CD4-positive, alpha-beta T cell treated with Interferon gamma for 1 hour (primary cell): ENCODE measurements at regions not wholly inside any gene's neighbourhood (a gene's known extent, or its start where the extent isn't known, plus 50 kb on each side); places are given as distances from the start of the nearest gene placed in this dataset.

Experiments
- DNase-seq: peaks from one replicate; pipeline ENCODE4 v3.0.0-alpha.2; 2020

DNA sequence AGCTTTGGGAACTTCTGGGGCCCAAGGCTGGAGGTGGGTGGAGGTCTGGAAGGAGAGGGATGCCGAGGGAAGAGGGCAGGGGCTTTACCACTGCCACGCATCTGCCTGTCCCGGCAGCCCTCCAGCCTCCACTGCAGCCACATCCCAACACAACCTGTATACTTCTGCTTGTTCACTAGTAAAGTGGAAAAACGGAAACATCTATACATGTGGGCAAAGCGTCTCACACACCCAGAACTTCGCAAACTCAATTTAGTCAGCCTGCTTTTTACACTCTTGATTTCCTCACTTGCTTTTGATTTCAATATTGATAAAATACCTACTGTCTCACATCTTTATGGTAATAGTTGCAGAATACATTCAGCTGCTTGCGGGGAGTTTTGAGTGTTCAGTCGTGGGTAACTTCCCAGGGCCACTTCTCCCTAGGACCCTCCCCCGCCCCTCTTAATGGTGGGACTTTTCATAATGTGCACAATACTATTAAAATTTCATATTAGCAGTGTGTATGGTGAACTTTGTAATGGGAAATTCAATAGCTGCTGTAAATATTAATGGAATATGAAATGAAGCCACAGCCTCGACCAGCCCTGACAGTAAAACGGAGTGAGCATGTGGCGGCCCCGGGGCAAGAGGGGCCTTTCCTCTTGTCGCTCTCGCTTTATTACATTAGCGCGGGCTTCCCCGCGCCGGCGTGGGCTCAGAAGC, 85.2 kb downstream of the NR2F2 start:
- DNase-seq: no peak

DNA sequence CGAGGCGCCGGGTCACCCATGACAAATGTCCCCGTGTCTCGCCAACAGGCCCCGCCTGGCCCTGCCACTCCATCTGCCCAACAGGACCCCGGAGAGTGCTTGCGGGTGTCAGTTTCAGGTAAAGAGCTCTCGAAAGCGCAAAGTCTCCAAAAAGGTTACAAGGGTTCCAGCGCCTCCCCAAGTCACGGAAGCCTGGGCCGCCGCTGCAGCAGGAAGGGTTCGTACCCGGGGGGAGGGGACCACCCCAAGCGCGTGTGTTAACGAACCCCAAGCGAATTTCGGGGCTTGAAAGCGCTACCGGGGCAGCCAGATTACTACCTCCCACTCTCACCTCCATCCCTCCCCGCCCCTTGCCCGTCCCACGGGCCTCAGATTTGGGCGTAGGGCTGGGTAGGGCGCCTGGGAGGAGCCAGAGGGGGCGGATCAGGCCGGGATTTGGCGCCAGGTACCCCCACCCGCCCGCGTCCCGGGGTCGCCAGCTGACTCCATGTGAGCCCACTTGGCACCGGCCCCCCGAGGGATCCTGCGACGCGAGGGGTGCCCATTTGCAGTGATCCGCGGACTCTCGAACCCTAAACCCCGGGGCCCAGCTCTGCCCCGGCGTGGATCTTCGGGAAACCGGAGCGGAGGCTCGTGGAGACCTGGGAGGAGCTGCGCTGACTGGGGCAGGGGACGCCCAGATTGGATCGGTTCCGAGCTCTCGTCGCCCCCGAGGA, 85.9 kb downstream of the NR2F2 start:
- no peak for DNase-seq

DNA sequence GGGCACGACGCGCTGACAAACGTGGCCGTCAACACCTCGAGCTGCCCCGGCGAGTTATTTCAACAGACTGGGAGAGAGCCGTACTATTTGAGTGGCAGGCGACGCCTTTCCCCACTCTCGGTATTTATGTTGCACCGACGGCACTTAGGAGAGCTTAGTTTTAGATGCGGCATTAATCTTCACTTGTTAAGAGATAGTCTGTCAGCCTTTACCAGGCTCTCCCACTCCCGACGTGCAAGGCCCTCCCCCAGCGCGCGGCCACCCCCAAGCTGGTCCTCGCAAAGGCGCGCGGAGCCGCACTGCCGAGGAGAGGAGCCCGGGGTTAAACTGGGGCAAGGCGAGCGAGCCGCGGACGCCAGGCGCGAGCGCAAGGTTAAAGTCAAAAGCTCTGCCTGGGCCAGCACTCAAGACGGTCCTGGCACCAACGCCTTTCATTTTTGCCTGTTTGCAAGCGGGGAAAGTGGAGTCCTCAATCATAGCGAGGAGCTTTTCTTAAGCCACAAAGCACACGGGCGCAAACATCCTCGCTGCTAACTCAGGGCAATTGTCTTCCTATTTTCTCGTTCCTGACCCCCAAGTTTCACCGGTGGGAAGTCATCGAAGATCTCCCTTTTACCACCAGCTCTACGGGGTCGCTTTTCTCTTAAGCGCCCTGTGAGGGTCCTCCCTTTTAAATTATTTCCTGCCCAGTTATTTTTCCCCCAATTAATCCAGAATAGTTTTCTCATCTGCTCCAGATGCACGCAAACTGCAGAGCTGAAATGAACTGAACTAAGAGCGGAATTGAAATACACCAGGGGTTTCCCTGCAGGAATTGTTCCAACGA, 86.6 kb downstream of the NR2F2 start:
- no peak for DNase-seq

DNA sequence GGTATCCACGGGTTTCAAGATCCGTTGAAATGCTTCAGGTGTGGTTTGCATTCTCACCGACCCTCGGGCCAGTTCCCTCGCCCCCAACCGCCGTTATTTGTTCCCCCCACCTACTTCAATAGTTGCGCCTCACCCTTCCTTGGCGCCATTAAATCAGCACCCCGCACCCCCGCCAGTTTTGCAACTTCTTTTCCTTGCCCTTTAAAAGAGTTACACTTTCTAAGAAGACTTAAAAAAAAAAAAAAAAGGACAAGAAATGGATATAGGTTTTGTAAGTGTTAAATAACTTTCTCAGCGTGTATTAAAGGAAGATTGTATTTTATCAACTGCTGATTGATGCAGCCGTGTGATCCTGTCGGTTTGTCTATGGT, 87.2 kb downstream of the NR2F2 start:
- DNase-seq: no peak

DNA sequence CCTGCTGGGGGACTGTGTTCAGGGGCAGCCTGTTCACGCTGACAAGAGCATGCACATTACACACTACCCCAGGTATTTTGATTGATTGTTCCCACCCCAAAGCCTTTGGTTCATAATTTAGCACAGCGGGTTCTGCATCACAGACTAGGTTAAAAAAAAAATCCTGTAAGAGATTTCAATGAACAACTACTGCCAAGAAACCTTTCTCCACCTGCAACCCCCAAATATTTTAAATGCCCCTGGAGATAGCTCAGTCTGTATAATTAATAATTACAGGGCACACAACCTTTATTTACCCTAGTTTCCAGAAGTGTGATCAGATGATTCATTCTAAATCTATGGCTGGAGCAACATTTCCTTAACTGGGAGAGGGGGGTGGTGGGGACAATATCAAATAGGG, 87.6 kb downstream of the NR2F2 start:
- DNase-seq: no peak

DNA sequence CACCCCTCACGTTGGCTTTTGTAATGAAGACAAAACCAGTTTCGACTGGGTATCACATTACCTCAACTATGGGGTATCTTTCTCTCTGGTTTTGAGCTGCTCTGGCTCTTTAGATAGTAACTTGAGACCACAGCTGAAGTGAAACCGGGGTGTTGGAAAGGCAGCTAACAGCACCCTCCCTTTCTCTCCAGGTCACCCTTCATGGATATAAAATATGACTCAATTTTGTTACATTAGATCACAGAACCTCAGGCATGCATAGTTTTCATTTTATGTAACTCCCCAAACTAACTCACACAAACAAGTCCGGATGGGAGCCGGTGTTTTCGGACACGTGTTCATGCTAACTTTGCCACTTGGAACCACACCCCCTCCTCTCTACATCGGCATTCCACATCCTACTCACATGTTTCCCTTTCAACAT, 90.7 kb downstream of the NR2F2 start:
- DNase-seq: no peak

DNA sequence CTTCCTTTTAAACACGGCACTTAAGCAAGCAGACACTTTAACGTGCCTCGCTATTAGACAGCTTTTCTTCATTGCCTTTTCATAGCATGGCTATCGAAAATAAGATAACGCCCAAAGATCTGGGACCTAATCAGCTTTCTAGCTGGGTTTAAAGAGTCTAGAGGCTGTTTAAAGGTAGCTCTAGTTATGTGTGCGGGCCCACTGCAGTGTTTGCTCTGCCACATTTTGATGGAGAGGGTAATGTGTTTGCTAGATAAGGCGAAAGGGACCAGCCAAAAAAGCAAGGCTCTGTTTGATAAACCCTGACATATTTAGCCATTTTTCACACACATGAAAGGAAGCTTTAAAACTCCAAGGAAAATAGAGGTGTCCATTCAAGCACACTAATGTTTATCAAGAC, 91.6 kb downstream of the NR2F2 start:
- DNase-seq: no peak

DNA sequence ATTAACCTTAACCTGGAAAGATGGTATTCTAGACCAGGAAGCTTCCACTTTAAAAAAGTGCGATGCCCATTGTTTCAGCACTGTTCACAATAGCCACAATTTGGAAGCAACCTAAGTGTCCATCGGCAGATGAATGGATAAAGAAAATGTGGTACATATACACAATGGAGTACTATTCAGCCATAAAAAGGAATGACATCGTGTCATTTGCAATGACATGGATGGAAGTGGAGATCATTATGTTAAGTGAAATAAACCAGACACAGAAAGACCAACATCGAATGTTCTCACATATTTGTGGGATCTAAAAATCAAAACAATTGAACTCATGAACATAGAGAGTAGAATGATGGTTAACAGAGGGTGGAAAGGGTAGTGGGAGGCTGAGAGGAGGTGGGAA, 94.2 kb downstream of the NR2F2 start:
- no peak for DNase-seq

DNA sequence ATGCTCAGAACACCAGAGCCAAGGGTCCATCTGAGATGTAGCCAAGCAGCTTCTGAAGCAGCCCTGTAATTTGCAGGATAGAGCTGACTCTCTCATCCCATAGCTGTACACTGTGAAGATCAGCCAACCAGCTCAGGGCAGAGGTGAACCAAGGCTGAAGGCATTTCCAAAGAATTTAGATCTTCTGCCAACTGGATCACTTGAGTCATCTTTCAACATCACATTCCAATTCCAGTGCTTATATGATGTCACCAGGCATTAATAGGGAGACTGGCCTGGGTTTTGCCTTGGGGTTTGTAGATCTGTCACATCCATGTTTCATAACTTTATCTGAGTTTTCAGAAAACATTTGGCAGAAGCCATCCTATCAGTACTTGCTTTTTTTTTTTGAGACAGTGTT, 98.2 kb downstream of the NR2F2 start:
- DNase-seq: no peak

DNA sequence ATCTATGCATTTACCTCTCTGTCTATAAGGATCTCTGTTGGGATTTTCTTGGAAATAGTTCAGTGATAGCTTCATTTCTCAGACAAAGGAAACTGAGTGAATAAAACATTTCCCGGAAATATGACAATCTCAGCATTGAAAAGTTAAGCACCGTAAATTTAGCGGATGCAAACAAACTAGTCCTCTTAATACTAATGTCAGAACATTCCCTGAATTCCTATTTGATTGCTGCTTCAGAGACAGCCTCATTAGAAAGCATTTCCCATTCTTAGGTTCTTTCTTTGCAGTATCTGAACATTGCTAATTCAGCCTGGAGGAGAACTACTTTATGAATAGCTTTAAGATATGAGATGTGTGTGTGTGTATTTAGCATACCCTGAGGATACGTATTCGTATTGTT, 101.3 kb downstream of the NR2F2 start:
- DNase-seq: no peak

DNA sequence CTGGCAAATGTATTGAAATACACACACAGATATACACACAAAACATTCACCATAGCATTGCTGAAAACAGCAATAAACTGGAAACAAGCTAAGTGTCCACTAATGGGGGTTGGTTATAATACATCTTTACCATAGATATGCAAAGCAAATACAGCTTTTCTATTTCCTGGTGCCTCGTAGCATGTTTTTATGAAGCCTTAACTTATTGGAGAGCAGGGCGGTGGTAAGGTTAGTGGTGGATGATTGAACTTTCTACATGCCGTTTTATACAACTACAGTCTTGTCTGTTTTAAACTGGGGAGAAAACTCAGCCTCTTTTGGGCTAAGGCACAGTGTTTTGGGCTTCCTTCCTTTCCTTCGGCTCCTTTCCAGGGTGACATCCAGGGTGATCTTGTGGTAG, 104.5 kb downstream of the NR2F2 start:
- no peak for DNase-seq

DNA sequence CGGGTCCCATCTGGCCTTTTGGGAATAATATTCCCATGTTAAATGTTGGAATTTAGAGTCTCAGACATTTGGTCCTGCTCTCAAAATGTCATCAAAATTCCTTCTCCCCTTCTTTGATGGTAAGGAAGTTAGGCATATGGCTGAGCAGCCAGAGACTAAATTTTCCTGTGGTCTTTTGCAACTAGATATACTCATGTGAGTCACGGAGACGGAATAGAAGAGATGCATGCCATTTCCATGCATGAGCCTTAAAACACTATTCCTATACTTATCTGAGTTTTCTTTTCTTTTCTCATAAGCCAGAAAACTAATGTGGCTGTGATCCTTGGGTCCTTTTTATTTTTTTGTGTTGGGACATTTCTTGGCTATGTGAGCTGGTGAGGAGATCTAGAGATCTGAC, 105.3 kb downstream of the NR2F2 start:
- DNase-seq: no peak

DNA sequence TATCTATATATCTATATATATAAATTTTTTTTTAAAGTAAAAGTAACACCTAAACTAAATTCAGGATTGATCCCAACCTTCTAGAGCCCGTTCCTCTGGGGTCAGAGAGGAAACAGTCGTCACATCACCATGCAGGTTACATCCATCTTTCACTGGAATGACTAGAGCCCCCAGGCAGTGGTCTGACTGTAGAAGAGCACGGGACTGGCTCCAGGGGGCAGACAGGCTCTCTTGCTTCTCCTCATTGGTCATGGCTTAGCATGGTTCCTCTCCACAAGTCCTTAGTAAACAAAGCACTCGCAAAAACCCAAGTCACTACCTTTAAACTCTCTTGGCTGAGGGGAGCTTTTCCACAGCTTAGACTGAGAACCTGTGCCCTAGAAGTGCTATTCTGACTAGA, 110.5 kb downstream of the NR2F2 start:
- DNase-seq: no peak

DNA sequence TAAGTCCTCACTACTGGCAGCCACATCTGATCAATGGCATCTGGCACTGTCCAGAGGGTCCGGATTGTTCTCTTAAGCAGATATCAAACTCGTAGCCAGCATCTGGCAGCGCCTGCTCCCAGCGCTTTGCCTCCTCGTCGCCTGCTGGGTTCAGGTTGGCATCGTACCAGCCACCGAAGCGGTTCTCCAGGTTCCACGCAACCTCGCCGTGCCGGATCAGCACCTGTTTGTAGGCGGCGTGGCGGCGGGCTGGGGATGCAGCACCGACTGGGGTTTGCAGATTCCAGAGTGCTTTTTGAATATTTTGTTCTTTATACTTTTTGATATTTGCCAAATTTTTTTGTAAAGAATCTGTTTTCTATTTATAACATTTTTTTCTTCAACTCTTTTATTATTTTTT, 111.6 kb downstream of the NR2F2 start:
- no peak for DNase-seq

DNA sequence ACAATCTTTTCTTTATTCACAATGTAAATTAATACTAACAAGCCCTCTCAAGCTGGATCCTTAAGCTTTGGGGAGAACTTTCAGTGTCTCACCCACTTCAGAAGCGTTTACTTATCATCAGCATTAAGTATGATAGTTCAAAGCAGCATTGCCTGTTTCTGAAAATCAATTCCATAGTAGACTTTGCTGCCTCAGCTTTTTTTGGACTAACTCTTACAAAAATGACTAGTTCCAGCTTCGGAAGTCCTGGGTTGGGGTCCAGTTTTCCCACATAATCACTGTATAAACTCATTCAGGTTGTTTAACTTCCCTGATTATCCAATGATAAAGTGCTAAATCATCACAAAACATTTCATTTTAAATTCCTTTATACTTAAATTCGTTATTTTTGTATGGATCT, 114.4 kb downstream of the NR2F2 start:
- DNase-seq: no peak

DNA sequence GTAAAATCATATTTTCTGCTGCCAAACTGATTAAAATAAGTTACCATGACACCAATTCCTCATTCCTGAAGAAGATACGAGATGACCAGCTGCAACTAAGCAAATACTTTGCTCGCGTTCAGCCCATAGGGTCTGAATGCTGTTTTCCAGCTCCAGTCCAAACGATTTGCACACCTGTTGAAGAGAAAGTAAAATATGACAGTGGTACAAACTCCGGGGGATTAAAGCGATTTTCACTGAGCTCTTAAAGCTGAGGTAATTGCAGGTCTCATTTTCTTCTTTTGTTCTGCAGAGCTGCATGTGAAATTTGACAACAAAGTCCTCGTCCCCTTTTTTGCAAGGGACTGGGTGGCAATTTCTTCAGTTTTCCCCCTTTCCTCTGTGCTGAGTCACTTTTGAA, 118.4 kb downstream of the NR2F2 start:
- no peak for DNase-seq

DNA sequence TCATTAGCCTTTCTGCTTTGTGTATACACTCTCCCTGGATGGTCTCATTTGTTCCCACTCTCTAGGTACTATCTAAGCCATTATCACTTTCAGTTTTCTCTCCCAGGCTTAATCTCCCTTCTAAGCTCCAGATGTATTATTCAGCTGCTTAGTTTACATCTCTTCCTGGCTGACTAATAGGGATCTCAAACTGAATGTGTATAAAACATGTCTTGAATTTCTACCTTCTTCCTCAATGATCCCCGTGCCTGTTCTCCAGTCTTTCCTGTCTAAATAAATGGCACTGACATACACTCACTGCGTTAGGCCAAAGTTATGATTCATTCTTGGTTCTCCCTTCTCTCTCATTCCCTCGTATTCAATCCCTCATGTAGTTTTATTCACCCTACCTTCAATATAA, 127.3 kb downstream of the NR2F2 start:
- DNase-seq: no peak

DNA sequence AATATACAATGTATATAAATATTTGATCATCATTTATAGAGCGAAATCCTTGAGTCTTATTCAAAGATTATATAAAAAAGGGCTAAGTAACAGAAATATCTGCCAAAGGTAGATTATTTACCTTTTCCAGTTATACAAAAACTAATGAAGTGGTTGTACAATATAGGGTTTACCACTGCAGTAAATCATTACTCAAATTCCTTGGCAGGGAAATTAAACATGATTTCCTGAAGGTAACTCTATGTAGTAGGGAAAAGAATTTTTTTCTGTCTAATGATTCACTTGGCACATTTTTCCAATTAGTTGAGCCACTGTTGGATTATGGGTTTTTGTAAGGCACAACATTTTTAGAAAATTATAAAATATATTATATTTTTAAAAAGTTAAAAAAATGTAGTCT, 129.6 kb downstream of the NR2F2 start:
- no peak for DNase-seq

DNA sequence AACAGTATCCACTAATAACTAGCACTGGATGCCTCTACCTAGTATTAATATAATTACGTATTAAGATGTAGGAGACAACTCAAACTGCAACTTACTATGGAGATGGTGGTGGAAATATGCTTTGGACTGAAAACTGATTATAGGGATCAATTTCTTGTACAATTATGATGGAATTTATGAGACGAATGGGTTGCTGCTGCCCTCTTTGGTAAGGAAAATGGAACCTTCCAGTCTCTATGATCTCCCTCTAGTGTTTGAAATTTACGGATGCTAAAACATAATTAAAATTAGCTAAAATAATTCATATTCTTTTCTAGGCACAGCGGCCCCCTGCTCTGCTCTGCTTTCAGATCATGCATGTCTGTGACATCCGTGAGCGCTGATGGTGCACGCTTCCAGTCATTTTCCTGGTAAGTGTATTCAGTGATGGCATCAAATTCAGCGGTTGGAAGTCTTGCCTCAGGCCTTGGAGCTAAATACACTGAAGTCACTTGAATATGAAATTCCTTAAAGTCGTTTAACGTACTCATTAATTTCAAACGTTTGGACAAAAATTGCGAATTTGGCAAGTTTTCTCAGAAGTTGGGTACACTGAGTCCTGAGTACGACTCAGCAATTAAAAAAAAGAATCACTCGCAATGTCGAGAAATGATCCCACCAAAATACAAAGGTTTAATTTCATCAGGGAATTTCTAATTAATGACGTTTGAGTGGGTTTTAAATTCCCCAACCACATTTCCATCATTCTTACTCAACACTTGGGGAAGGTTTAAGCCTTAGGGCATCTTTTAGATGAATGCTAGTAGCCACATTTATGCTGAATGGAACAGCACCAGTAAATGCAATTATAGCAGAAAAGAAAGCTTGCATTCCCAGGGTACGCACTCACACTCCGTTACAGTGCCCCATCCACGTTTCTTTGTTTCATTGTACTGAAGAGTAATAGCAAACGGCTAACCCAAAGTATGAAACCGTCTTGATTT, 132.6 kb downstream of the NR2F2 start:
- DNase-seq: no peak

DNA sequence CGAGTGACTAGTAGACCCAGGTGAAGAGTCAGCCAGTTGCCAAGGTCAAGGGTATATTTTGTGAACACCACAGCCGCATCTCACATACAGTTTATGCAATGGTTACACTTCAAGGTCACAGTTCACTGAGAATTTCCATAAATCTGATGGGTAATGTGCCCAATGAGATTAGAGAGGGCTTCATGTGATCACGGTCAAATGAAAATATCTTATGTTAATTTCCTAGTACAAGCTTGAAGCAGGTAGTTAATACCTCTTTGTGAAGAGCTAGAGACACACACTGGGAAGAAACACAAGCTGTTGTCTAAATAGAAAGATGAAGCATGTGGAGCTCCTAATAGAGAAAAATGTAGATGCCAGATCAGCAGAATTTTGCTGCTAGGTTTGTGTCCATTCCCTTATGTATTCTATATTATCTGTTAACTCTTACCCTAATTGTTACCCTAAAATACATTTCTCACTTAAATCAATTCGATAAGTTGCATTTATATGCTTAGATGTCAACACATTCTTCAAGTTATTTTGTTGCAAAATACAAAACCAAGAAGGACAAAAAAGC, 136.0 kb downstream of the NR2F2 start:
- no peak for DNase-seq

DNA sequence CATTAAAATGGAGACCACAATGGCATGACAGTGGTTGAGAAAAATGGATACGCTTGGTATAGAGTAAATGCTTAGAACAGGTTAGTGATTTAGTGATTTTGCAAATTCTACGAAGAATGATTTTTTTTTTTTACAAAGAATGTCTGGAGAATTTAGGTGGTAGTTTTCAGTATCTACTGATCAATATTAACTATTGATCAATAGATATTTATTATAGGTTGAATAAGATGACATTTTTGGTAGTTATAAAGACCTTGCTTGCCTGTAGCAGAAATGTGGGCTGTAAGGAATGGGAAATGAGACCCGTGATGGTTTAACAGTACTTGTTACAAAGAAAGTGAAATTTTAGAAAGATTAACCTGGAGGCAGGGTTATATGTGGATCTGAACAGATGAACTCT, 137.5 kb downstream of the NR2F2 start:
- DNase-seq: no peak

DNA sequence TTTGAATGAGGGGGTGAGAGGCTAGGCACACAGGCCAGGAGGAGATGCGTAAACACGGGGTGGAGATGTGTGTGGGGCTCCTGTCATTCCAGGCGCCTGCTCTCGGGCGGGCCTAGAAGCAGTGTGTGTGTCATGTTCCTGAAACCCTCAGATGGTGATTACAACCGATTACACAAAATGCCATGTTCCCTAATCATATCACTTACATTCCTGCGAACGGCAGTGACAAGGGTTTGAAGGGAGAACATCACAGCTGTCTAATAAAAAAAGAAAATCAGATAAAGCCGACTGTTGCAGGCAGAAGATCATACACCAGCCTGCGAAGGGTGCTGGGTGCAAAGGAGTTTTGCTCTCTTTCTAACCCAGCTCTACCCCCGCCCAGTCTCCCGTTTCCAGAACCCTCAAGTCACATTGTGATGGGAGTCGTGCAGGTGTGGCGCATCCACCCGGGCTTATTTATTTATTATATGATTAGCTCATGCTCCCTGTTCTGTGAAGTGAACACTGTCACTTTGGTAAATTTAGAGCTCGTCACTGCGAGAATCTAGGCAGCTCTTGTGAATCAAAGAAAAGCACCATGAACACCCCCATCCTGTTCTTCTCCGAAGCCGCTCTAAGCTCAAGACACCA, 140.3 kb downstream of the NR2F2 start:
- no peak for DNase-seq
